OCI-LY3 (cell line): ENCODE measurements at regions not wholly inside any gene's neighbourhood (a gene's known extent, or its start where the extent isn't known, plus 50 kb on each side); places are given as distances from the start of the nearest gene placed in this dataset.

Source experiments
- EZH2phosphoT487 ChIP-seq: fragments of 200-600 bp; shearing (Covaris generic); IDR thresholded peaks from 2 replicates; pipeline ENCODE4 v1.6.1; 2018; ENCODE audit warnings: antibody characterized with exemption, mixed run types, low read depth
- TF ChIP-seq, protein P1 (sequence below): fragments of 200-600, 300-600 bp; sonication (generic); IDR thresholded peaks from 2 replicates; pipeline ENCODE4 v1.5.1; 2014; ENCODE audit warnings: antibody characterized with exemption, low read length, low read depth

DNA sequence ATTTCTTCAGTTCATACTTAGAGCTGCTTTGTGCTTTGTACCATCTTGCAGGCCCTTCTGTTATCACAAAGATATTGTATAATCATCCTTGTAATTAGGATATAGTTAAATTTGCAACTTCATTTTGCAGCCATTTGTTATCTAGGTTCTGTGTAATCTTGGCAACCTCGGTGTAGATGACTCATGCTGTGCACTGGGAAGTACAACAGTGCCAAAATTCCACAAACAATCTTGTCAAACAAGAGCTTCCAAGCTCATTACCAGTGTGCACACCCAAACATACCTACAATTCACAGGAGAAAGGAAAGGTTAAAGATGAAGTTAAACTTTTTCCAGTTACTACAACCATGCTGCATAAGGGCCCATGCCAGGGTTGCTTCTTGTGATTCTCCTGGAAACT is 1231.8 kb downstream of the CDH11 start:
- TF ChIP-seq, protein P1, sequence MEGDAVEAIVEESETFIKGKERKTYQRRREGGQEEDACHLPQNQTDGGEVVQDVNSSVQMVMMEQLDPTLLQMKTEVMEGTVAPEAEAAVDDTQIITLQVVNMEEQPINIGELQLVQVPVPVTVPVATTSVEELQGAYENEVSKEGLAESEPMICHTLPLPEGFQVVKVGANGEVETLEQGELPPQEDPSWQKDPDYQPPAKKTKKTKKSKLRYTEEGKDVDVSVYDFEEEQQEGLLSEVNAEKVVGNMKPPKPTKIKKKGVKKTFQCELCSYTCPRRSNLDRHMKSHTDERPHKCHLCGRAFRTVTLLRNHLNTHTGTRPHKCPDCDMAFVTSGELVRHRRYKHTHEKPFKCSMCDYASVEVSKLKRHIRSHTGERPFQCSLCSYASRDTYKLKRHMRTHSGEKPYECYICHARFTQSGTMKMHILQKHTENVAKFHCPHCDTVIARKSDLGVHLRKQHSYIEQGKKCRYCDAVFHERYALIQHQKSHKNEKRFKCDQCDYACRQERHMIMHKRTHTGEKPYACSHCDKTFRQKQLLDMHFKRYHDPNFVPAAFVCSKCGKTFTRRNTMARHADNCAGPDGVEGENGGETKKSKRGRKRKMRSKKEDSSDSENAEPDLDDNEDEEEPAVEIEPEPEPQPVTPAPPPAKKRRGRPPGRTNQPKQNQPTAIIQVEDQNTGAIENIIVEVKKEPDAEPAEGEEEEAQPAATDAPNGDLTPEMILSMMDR: no peak
- TF ChIP-seq EZH2phosphoT487: no peak
